Keratinocyte (primary cell): ENCODE measurements at regions not wholly inside any gene's neighbourhood (a gene's known extent, or its start where the extent isn't known, plus 50 kb on each side); places are given as distances from the start of the nearest gene placed in this dataset.

Source experiments
- DNase-seq: peaks from one replicate; pipeline ENCODE4 v3.0.0-alpha.2; 2011; ENCODE audit warnings: low read depth, missing footprints, low spot score
- FAIRE-seq: peaks from 2 replicates; lab custom pipeline; 2011; peaks lifted over from hg19 to GRCh38; lab: Jason Lieb, UNC
- H2AFZ ChIP-seq: 2 replicates; pipeline ENCODE4 v1.6.0; 2012; ENCODE audit warnings: low read length, control low read depth, inconsistent platforms; ENCODE audit not compliant: control insufficient read depth
- H3K27ac ChIP-seq: 2 replicates; pipeline ENCODE4 v1.5.1; 2011; ENCODE audit warnings: low read length; ENCODE audit not compliant: control insufficient read depth, insufficient read depth
- H3K27me3 ChIP-seq: 3 replicates; pipeline ENCODE4 v1.6.0; 2011; ENCODE audit warnings: low read length; ENCODE audit not compliant: control insufficient read depth, insufficient read depth; ENCODE audit errors: extremely low read depth
- H3K36me3 ChIP-seq, 2 experiments: 2 replicates in 1 of 2; 3 replicates in 1 of 2; pipeline ENCODE4 v1.5.1; 2011; ENCODE audit warnings: low read length in 2 of 2, mild to moderate bottlenecking in 1 of 2; ENCODE audit not compliant: control insufficient read depth in 2 of 2, insufficient read depth in 2 of 2; ENCODE audit errors: extremely low read depth in 1 of 2
- H3K4me1 ChIP-seq: 3 replicates; pipeline ENCODE4 v1.5.1; 2011; ENCODE audit warnings: low read length; ENCODE audit not compliant: control insufficient read depth, insufficient read depth; ENCODE audit errors: extremely low read depth
- H3K4me2 ChIP-seq: 3 replicates; pipeline ENCODE4 v1.6.0; 2011; ENCODE audit warnings: low read depth, low read length; ENCODE audit not compliant: control insufficient read depth, insufficient read depth; ENCODE audit errors: extremely low read depth
- H3K4me3 ChIP-seq, 3 experiments: fragments of 200-600 bp in 1 of 3; sonication (generic) in 1 of 3; 2 replicates in 2 of 3; 3 replicates in 1 of 3; pipeline ENCODE4 v1.5.1; 2011 to 2016; ENCODE audit warnings: low read length in 3 of 3, mild to moderate bottlenecking in 3 of 3, control low read depth in 2 of 3, inconsistent platforms in 1 of 3, low read depth in 1 of 3, mixed read lengths in 1 of 3, mixed run types in 1 of 3, moderate library complexity in 1 of 3; ENCODE audit not compliant: control insufficient read depth in 2 of 3, insufficient read depth in 2 of 3; ENCODE audit errors: extremely low read depth in 1 of 3
- H3K79me2 ChIP-seq: 2 replicates; pipeline ENCODE4 v1.6.0; 2012; ENCODE audit warnings: low read length; ENCODE audit not compliant: control insufficient read depth, insufficient read depth
- H3K9ac ChIP-seq: 3 replicates; pipeline ENCODE4 v1.6.0; 2011; ENCODE audit warnings: low read length; ENCODE audit not compliant: control insufficient read depth, insufficient read depth; ENCODE audit errors: extremely low read depth
- H3K9me1 ChIP-seq: 3 replicates; pipeline ENCODE4 v1.6.0; 2011; ENCODE audit warnings: low read length; ENCODE audit not compliant: control insufficient read depth, insufficient read depth; ENCODE audit errors: extremely low read depth
- H3K9me3 ChIP-seq: 2 replicates; pipeline ENCODE4 v1.5.1; 2012; ENCODE audit warnings: low read depth, low read length; ENCODE audit not compliant: control insufficient read depth
- H4K20me1 ChIP-seq: 3 replicates; pipeline ENCODE4 v1.6.0; 2011; ENCODE audit warnings: low read length; ENCODE audit not compliant: control insufficient read depth, insufficient read depth; ENCODE audit errors: extremely low read depth
- EZH2 ChIP-seq: IDR thresholded peaks from one replicate; pipeline ENCODE4 v1.6.1; 2012; ENCODE audit warnings: inconsistent platforms, mild to moderate bottlenecking, low read length, moderate library complexity
- dilution Hi-C: fragments of 300-500 bp; cut with MboI; formaldehyde crosslinking; loops from one replicate; pipeline ENCODE4 v1.7.0; 2020; ENCODE audit warnings: low sequenced_read_pairs; ENCODE audit not compliant: extremely low pct_ligation_motif_present
- TF ChIP-seq, protein P1 (sequence below), 3 experiments: IDR thresholded peaks in 1 of 3; conservative IDR thresholded peaks in 1 of 3; optimal IDR thresholded peaks in 1 of 3; 2 replicates in 2 of 3; 3 replicates in 1 of 3; pipeline versions ENCODE3 to v1.5.1; 2011; ENCODE audit warnings: low read length in 3 of 3, mild to moderate bottlenecking in 3 of 3, moderate library complexity in 2 of 3, control low read depth in 1 of 3, inconsistent platforms in 1 of 3; ENCODE audit not compliant: insufficient read depth in 2 of 3; ENCODE audit errors: extremely low read depth in 1 of 3

DNA sequence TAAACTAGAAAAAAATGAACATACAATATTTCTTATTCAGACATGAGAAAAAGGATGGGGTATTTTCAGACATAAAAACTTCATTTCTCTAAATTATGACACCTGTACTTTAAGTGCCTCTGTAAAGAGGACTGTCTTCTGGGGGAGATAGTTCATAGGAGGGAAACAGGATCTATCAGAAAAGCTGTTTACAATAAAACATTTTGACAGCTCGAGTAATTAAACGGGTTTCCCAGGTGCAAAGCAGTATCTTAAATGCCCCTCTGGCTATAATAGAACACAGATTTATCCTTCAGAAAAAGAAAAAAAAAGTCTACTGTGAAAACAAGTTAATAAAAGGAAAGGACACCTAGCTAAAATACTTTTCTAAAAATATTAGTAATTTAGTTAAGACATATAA lies 311.4 kb upstream of the UBE2E3 start:
- Histone ChIP-seq H3K9me3 (no peaks in the 10 kb centered on the region), H3K4me2 (no peak overlapping the region), H4K20me1 (no peaks in the 10 kb centered on the region), H3K9ac (no peak overlapping the region), H3K4me1 (no peaks in the 10 kb centered on the region), H3K9me1 (no peaks in the 10 kb centered on the region), H3K27ac (no peak overlapping the region), H2AFZ (no peak overlapping the region), H3K4me3 (no peak overlapping the region), H3K79me2 (no peaks in the 10 kb centered on the region), H3K27me3 (no peaks in the 10 kb centered on the region), H3K36me3 (no peaks in the 10 kb centered on the region)
- FAIRE-seq (no peak), DNase-seq (no peak)
- TF ChIP-seq, protein P1, sequence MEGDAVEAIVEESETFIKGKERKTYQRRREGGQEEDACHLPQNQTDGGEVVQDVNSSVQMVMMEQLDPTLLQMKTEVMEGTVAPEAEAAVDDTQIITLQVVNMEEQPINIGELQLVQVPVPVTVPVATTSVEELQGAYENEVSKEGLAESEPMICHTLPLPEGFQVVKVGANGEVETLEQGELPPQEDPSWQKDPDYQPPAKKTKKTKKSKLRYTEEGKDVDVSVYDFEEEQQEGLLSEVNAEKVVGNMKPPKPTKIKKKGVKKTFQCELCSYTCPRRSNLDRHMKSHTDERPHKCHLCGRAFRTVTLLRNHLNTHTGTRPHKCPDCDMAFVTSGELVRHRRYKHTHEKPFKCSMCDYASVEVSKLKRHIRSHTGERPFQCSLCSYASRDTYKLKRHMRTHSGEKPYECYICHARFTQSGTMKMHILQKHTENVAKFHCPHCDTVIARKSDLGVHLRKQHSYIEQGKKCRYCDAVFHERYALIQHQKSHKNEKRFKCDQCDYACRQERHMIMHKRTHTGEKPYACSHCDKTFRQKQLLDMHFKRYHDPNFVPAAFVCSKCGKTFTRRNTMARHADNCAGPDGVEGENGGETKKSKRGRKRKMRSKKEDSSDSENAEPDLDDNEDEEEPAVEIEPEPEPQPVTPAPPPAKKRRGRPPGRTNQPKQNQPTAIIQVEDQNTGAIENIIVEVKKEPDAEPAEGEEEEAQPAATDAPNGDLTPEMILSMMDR (optimal IDR thresholded peaks at IDR 0.05 in 1 of 3, IDR thresholded peaks at IDR 0.05 in 1 of 3, conservative IDR thresholded peaks at IDR 0.05 in 1 of 3; ENCODE audit: extremely low read depth in 1 of 3, insufficient read depth in 2 of 3, low read length in 3 of 3) = no peak
- no peak for TF ChIP-seq EZH2
- dilution Hi-C loops = no loop called here

DNA sequence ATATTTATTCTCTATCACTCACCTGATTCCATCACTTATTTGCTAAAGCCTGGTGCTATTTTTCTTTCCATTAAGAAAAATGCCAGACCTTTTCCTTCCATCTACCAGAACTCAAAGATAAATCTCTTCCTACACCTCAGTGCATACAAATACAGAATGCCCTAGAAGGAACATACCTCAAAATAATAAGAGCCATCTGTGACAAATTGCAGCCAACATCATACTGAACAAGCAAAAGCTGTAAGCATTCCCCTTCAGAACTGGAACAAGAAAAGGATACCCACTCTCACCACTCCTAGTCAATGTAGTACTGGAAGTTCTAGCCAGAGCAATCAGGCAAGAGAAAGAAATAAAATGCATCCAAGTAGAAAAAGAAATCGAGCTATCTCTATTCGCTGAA lies 315.9 kb upstream of the UBE2E3 start:
- Histone ChIP-seq H3K9me3 (no peaks in the 10 kb centered on the region), H3K9me1 (no peaks in the 10 kb centered on the region), H3K4me3 (no peak overlapping the region), H4K20me1 (no peaks in the 10 kb centered on the region), H3K36me3 (no peaks in the 10 kb centered on the region), H3K79me2 (no peaks in the 10 kb centered on the region), H3K4me2 (no peak overlapping the region), H3K27ac (no peak overlapping the region), H3K9ac (no peak overlapping the region), H2AFZ (no peak overlapping the region), H3K4me1 (peaks cover 13% of the 10 kb centered on the region), H3K27me3 (no peaks in the 10 kb centered on the region)
- DNase-seq (no peak), FAIRE-seq (no peak)
- TF ChIP-seq, protein P1 (optimal IDR thresholded peaks at IDR 0.05 in 1 of 3, IDR thresholded peaks at IDR 0.05 in 1 of 3, conservative IDR thresholded peaks at IDR 0.05 in 1 of 3; ENCODE audit: extremely low read depth in 1 of 3, insufficient read depth in 2 of 3, low read length in 3 of 3) = no peak
- no peak for TF ChIP-seq EZH2
- dilution Hi-C loops = no loop called here
